ENCODE measurements at regions not wholly inside any gene's neighbourhood (a gene's known extent, or its start where the extent isn't known, plus 50 kb on each side); places are given as distances from the start of the nearest gene placed in this dataset.
"Not testable (repeated sequence)": the region's sequence is repeated elsewhere in the genome, so short reads cannot be mapped to it uniquely, and the experiment has no call there.

DNA sequence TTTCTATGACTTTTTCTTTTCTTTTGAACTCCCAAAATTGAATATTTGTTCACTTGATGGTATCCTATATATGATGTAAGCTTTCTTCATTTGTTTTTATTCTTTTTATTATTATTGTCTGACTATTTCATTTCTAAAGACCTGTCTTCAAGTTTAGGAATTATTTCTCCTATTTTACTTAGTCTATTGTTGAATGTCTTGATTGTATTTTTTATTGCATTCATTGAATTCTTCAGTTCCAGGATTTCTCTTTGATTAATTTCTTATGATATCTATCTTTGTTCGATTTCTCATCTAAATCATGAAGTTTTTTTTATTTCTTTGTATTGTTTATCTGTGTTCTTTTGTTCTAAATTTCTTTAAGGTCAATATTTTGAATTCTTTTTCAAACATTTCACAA is 238.8 kb downstream of the TTC6 start:
- DNase-seq (ENCODE audit: low read depth in 4 of 4, low spot score in 2 of 4): no peak

DNA sequence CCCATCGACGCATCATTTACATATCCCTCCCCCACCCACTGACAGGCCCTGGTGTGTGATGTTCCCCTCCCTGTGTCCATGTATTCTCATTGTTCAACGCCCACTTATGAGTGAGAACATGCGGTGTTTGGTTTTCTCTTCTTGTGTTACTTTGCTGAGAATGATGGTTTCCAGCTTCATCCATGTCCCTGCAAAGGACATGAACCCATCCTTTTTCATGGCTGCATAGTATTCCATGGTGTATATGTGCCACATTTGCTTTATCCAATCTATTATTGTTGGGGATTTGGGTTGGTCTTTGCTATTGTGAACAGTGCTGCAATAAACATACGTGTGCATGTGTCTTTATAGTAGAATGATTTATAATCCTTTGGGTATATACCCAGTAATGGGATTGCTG is 243.3 kb downstream of the TTC6 start:
- DNase-seq (ENCODE audit: low read depth in 4 of 4, low spot score in 2 of 4): not testable (repeated sequence)

DNA sequence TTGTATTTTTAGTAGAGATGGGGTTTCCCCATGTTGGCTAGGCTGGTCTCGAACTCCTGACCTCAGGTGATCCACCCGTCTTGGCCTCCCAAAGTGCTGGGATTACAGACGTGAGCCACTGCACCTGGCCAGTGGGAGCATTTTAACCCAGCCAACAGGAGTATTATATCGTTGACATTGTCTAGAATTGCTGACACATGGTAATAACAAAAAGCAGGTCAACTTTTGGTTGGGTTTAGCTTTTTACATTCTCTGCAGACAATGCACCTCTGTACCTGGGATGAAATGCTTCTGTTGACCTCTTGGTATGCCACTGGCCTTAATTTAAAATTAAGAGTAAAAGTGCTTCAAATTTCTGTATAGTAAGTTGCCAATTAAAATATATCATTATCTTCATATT is 245.6 kb downstream of the TTC6 start:
- DNase-seq (ENCODE audit: low read depth in 4 of 4, low spot score in 2 of 4): not testable (repeated sequence)

DNA sequence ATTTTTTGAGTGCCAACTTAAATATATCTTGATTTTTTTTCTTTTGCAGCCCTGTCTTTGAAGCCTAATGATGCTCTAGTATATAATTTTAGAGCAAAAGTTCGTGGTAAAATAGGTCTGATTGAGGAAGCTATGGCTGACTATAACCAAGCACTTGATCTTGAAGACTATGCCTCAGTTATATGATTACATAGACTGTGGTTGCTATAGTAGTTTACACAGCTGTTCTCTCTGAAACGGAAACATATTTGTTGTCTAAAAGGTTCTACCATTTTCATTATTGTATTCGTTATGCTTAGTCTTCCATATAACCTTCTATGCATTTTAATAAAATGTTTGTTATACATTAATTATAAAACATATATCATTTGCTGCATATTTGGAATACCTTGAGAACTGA is 246.7 kb downstream of the TTC6 start:
- DNase-seq (ENCODE audit: low read depth in 4 of 4, low spot score in 2 of 4): no peak

DNA sequence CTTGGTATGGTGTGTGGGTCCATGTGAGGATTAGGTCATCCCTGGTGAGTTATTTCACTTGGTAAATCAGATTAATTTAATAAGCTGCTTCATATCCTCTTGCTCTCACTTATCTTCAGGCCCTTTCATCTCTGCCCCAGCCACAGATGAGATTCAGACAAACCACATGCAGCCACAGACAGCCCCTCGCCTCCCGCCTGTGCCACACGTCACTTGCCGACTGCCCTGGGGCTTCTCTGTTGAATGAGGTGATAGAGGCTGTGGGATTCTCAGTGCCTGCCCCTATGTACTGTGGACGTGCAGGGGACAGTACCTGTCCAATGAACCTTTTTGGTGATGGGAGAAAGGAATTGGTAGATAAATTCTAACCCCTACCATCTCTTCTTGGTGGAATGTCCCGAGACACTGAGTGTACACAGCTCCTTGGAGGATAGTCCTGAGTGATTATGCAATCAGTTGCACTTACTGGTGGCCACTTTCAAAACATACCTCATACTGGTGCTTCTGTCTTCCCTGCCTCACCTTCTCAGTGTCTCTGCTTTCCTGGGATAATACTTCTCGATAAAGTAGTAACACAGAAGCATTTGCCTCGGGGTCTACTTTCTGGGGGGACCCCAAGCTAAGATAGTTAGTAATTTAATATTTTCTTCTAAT is 248.7 kb downstream of the TTC6 start:
- DNase-seq (ENCODE audit: low read depth in 4 of 4, low spot score in 2 of 4): no peak

DNA sequence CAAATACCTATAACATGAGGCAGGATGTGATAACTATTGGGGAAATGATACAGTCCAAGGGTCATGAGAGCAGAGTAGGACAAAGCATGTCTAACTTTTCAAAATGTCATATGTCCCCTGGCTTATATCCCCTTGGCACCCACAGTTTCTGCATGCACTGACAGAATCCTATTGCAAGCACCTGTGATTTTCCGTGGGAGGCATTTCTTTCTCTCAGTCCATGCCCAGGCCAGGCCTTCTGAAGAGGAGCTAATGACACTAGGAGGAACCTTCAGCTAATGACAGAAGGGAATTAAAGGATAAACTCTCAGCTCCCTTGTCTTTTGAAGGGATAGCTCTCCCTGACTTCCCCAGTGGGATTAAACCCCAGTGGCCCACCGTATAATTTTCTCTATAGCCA is 249.2 kb downstream of the TTC6 start:
- DNase-seq (ENCODE audit: low read depth in 4 of 4, low spot score in 2 of 4): no peak

DNA sequence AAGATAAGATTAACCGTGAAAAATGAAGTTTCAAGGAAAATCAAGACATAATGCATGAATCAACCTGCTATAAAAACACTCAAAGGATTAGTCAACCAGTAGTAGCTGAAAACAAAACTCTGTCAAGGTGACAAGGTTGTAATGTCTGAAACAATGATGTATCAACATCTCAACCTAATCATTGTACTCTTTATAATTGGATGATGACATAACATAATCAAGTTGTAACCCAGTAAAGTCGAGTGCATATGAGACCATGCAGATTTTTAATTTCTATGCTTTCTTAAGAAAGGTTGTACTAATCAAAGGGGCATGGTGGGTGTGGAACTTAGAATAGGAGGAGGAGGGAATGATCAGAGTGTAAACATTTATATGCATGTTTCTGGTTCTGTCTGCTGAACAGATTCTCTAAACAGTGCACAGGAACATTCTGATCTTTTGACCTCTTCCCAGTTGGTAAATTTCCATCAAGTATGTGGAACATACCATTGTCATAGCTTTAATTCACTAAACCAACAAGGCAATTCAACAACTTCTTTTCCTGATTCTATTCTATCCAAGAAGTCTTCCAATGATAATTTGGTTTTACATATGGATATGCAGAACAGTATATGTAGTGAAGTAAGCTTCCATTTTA is 253.7 kb downstream of the TTC6 start:
- no peak for DNase-seq (ENCODE audit: low read depth in 4 of 4, low spot score in 2 of 4)

DNA sequence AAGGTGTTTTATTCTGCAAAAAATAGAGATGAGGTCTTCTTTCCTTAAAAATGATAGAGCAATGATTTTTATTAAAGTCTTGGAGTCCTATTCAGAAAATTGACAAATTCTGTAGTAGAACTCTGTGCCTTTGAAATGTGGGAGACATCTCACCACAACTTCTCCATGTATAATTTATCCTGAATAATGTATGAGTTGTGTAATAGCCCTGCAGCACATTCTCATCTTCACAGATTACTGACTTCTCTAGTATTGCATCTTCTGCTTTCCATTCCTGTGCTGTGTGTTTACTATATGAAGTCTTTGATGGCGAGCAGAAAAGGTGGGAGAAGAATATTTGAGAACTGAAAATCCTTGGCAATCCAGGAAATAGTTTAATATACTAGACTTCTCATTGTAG is 255.6 kb downstream of the TTC6 start:
- no peak for DNase-seq (ENCODE audit: low read depth in 4 of 4, low spot score in 2 of 4)

DNA sequence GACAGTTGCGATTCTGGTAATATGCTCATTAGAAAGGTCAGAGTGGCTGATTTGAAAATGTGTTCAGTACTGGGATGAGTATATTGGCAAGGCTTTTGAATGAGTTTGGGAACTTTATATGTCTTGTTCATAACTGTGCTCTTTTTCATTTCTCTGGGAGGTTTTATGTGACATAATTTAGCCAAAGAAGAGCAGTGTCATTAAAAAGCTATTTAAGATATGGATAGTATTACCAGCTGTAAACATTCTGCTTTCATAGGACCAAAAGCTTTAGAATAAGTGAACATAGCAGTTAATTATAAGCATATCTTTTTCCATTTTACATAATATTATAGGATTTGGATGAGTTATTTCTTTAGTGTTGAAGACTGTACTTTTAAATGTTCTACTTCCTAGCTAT is 260.4 kb downstream of the TTC6 start:
- no peak for DNase-seq (ENCODE audit: low read depth in 4 of 4, low spot score in 2 of 4)

DNA sequence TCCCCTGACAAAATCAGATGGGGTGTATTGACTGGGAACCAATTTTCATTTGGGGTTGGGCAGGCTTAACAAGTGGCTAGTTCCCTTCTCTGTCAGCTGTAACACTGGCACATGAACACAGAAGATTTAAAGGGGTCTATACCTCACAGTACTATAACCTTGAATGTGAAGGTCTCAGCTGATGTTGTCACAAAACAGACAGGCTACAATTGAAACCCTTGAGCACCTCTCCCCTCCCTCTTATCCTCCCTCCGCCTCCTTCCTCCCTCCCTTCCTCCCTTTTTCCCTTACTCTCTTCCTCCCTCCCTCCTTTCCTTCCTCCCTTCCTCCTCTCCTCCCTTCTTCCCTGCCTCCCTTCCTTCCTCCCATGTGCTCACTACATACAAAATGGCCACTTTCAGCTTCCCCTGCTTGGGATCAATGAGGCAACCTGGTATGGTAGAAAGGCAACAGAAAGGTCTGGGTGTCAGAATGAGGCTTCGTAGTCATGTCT is 262.4 kb downstream of the TTC6 start:
- DNase-seq (ENCODE audit: low read depth in 4 of 4, low spot score in 2 of 4): no peak

DNA sequence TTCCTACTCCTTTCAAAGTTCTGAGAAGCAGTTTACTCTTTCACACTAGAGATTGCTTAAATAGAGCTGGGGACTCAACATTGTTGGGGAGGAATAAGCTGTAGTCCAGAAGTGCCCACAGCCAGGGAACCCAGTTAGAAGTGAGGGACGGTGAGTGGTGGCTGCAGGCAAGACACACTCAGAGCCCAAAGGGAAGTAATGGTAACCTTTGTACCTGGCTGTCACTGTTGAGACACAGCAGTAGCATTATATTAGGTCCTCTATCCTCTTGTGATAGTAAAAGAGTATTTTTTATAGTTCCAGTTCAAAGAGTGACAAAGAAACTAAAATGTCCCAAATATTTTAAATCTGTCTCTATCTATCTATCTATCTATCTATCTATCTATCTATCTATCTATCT is 263.3 kb downstream of the TTC6 start:
- no peak for DNase-seq (ENCODE audit: low read depth in 4 of 4, low spot score in 2 of 4)

DNA sequence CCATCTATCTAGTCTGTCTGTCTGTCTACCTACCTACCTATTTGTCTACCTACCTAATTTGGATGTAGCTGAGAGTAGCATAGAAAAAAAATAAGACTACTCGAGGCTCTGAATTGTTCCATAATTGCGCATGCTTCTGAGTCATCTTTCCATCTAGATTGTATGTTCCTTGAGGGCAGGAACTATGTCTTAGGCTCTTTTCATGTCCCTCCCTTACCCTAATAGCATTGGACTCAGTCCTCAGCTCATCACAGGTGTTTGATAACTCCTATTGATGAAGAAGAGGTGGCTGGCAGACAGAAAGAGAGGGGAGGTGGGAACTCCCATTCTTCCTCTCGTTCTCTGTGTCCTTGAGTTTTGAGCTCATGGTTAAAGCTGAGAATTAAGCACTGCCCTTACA is 263.7 kb downstream of the TTC6 start:
- DNase-seq (ENCODE audit: low read depth in 4 of 4, low spot score in 2 of 4): no peak

DNA sequence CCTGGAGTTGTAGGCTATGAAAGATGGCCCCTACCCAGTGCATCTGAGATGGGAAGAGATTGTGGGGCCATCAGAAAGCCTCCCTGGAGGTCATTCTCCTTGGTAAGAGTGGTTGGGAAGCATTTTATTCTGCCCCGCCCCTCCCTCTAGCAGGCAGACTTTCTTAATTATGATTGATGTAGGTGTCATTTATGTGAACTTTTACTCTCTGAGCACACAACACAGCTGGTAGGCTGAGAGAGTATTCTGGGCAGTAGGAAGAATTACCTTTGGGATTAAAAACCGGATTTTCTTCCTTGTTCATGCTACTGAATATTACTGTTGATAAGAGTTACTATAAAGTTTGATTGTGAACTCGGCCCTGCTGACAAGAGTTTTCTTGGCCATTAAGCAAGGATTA is 266.8 kb downstream of the TTC6 start:
- DNase-seq (ENCODE audit: low read depth in 4 of 4, low spot score in 2 of 4): no peak

DNA sequence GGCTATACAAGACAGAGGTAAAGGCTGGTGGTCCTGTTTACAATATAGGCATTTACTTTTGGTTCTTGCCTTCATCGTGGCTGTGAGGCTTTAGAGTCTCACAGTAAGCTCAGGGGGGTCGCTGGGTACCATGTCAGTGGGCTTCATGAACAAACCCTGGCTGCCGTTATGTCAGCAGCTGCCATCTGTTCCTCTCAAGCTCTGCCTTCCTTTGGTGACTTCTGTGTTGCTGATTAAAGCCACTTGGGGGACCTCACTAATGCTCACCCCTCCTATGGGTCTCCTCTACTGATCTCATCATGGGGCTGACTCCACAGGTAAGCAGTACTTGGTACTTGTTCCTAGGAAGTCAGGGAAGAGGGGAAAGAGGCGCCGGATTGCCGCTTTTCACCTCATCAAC is 268.7 kb downstream of the TTC6 start:
- no peak for DNase-seq (ENCODE audit: low read depth in 4 of 4, low spot score in 2 of 4)

DNA sequence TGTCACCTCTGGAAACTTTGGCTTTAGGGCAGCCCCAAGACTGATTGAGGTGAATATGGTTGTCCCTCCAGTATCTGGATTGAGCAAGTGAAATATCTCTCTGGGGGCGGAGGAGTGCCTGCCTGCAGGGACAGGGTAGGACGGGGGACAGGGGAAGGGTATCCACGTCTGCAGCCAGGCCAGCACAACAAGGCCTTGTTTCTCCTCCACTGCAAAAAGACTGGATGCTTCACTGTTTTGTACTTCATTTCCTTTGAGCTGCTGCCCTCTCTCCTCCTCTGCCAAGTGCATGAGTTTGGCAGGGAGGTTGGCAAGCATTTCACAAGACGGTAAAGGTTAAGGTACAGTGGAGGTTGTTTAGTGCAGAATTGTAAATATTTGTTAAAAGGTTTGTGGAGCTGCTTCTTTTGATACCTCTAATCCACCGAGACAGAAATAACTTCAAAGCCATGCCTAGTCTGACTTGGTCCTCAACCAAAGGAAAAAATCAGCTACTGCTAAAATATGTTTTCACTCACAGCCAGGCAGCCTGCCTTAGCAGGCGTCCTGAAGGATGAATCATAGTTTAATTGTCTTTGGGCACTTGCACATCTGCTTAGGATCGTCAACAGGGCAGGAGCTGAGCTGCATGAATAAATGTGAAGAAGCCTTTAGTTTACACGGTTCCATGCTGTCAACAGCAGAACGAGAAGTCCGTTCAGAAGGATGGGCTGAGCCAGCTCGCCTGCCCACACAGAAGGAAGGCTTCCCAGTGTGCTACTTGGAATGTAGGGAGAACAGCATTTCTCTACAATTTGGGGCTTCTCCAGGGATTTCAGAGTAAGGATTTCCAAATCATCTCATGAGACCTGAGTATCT is 269.7 kb downstream of the TTC6 start:
- DNase-seq (ENCODE audit: low read depth in 4 of 4, low spot score in 2 of 4): no peak

DNA sequence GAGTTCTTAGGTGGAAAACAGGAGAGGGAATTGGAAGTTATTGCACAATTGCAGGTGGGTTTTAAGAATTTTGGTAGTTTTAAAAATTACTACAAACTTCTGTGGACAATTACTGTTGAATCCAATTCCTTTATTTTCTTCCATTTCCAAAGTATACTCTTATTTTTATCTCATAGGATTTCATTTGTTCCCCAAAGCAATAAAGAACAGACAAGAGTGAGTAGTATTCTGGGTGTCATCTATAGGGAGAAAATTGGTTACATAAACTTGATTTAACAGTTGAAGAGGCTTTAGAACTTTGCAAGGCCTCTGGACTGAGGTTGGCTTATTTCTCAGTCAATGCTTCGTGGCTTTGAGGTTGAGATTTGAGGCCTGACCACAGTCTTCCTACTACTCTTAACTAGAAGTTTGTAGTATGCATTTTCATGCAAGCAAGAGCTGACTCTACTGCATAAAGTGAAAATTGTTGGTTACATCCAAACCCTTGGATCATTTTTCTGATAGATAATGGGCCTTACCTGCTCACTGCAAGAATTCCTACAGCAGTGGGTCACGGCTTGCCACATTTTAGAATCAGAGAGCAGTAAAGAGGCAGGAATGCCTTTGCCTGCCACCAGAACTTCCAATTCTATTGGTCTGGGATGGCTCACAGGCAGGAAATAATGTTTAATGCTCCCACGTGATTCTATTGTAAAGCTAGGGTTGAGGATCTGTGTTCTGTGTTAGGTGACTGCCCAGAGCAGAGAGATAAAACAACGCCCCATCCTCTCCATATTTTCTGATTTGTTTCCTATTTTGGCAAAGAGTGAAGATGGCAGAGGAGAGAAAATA is 270.5 kb downstream of the TTC6 start:
- DNase-seq (ENCODE audit: low read depth in 4 of 4, low spot score in 2 of 4): no peak

DNA sequence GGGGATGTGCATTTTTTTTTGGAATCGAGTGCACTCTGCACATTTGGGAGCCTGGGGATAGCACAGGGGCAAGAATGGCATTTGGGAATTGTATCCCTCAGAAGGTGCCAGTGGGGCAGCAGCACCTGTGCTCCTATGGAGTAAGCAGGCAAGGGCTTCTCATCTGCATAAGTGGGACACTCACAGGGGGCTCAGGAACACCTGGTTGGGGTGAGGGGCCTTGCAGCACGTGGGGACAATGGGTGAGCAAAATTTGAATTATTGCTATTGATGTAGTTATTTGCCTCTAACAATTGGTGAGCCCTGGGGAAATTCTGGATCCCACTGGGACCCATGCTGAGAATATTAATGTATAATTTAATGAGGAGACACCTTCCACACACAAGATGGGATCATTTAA is 274.2 kb downstream of the TTC6 start:
- DNase-seq (ENCODE audit: low read depth in 4 of 4, low spot score in 2 of 4): no peak

DNA sequence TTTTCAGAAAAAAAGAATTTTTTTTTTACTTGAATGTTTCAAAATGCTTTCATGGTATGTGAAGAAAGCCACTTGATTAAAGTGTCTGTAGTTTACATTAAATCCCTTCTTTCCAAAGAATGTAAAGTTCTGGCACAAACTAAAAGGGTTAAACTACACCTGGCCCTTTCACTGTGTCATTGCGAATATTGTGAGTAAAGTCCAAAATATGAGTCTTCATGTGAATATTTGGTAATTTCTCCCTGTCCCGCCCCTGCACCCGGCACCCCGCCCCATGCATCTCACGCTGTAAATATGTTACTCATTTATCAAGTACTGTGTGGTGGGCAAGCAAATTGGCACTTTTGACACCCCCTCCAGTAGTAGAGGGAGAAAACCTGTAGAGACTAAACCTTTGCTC is 274.7 kb downstream of the TTC6 start:
- DNase-seq (ENCODE audit: low read depth in 4 of 4, low spot score in 2 of 4): no peak

DNA sequence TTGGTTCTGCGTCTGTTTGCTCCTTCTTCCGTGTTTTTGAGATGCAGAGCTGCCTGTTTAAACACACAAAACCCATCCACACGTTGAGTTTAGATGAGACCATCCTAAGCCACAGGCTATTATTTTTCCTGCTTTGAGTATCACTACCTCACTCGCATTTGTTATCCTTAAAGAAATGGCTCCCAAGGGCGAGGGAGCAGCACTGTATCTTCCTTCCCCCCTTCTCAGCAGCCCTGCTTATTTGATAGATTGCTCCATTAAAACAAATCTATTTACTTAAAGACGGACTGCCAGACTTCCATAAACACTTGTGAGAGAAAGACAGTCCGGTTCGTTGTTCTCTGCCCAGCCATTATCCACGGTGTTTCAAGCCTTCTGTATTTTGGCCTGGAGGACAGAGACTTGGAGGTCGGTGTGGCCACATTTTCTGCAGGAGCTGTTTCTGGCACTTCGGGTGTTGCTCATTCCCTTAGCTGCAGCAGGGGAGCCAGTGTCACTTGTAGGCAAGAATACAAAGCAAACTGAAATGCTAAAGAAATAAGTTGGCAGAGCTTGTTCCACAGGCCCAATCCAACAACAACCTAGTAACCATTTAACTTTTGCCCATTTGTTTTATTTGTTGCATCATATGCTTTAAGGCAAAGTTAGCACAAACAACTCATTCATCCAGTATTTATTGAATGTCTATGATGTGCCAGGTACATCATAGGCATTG is 275.4 kb downstream of the TTC6 start:
- no peak for DNase-seq (ENCODE audit: low read depth in 4 of 4, low spot score in 2 of 4)

DNA sequence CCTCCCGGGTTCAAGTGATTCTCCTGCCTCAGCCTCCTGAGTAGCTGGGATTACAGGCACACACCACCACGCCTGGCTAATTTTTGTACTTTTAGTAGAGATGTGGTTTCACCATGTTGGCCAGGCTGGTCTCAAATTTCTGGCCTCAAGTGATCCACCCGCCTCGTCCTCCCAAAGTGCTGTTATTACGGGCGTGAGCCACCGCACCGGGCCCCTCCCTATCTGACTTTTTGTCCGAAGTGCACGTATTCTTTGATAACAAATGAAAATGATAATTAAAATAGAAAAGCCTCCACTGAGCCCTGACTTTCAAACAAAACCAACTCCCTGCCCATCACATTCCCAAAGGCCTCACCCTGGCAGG is 278.6 kb downstream of the TTC6 start:
- DNase-seq (ENCODE audit: low read depth in 4 of 4, low spot score in 2 of 4): not testable (repeated sequence)
